Activated T-helper 1 cell treated with anti-CD3 and anti-CD28 coated beads, Interleukin-12 subunit alpha, Interleukin-12 subunit beta, Interleukin-2, Interleukin-4 antibody, amounts not matched to agents 30 ng/mL and 10 ng/mL and 1 ng/mL, durations not matched to agents 14 hours and 24 hours and 36 hours (primary cell): ENCODE measurements at regions not wholly inside any gene's neighbourhood (a gene's known extent, or its start where the extent isn't known, plus 50 kb on each side); places are given as distances from the start of the nearest gene placed in this dataset.

Source experiments
- DNase-seq: peaks from one replicate; pipeline ENCODE4 v3.0.0; 2021; ENCODE audit warnings: low spot score
- H3K27ac Mint-ChIP-seq: one replicate; pipeline ENCODE4 v1.8.0; 2021; ENCODE audit warnings: mild to moderate bottlenecking, mixed read lengths
- H3K27me3 Mint-ChIP-seq: one replicate; pipeline ENCODE4 v1.8.0; 2022; ENCODE audit warnings: mild to moderate bottlenecking, moderate library complexity, mixed read lengths; ENCODE audit not compliant: insufficient read depth
- H3K36me3 Mint-ChIP-seq: one replicate; pipeline ENCODE4 v1.8.0; 2021; ENCODE audit warnings: low read depth, mixed read lengths
- H3K4me1 Mint-ChIP-seq: one replicate; pipeline ENCODE4 v1.8.0; 2021; ENCODE audit warnings: low read depth, mixed read lengths
- H3K4me3 Mint-ChIP-seq: one replicate; pipeline ENCODE4 v1.8.0; 2021; ENCODE audit warnings: mild to moderate bottlenecking, moderate library complexity, mixed read lengths
- H3K9me3 Mint-ChIP-seq: one replicate; pipeline ENCODE4 v1.8.0; 2021; ENCODE audit warnings: mixed read lengths
- intact Hi-C: fragments of 100-400 bp; cut with micrococcal nuclease; formaldehyde crosslinking; loops from one replicate; pipeline ENCODE4 v1.15.1; 2024

- Mint-ChIP-seq H3K4me3 (peak overlapping the region; percentile 19), H3K27me3 (peaks cover 2% of the 10 kb centered on the region), H3K36me3 (peaks cover 13% of the 10 kb centered on the region), H3K4me1 (peaks cover 82% of the 10 kb centered on the region), H3K9me3 (peaks cover 26% of the 10 kb centered on the region), H3K27ac (peak overlapping the region; percentile 76)
- DNase-seq: no peak
- intact Hi-C loops: loop anchor here (1.0 to 5.0 kb wide), 5 partner anchors 19 to 226 kb away; partner anchors contain the start of gene CD28
Observed at GRCh38 chr2:203804764-203805485, 62.6 kb upstream of the CTLA4 start.

- intact Hi-C loops: no loop called here
- peaks cover 26% of the 10 kb centered on the region for H3K9me3 Mint-ChIP-seq
- peaks cover 2% of the 10 kb centered on the region for H3K27me3 Mint-ChIP-seq
- peaks cover 82% of the 10 kb centered on the region for H3K4me1 Mint-ChIP-seq
- no peak overlapping the region for H3K4me3 Mint-ChIP-seq
- DNase-seq: no peak
- H3K36me3 Mint-ChIP-seq: peaks cover 13% of the 10 kb centered on the region
- H3K27ac Mint-ChIP-seq: no peak overlapping the region
Observed at GRCh38 chr2:203805486-203805838, 62.1 kb upstream of the CTLA4 start.

GRCh38 chr2:203806761-203807160 lies 60.8 kb upstream of the CTLA4 start:
- no peak for DNase-seq
- no peak overlapping the region for H3K27ac Mint-ChIP-seq
- H3K9me3 Mint-ChIP-seq: peaks cover 18% of the 10 kb centered on the region
- intact Hi-C loops: no loop called here
- no peak overlapping the region for H3K4me3 Mint-ChIP-seq
- peaks cover 2% of the 10 kb centered on the region for H3K27me3 Mint-ChIP-seq
- peaks cover 78% of the 10 kb centered on the region for H3K4me1 Mint-ChIP-seq
- H3K36me3 Mint-ChIP-seq: peaks cover 6% of the 10 kb centered on the region

GRCh38 chr2:203808046-203808750 lies 59.4 kb upstream of the CTLA4 start:
- Mint-ChIP-seq H3K36me3 (peaks cover 6% of the 10 kb centered on the region), H3K4me1 (peaks cover 82% of the 10 kb centered on the region), H3K27ac (no peak overlapping the region), H3K4me3 (no peak overlapping the region), H3K9me3 (peaks cover 18% of the 10 kb centered on the region), H3K27me3 (peaks cover 2% of the 10 kb centered on the region)
- DNase-seq: no peak
- intact Hi-C loops: no loop called here

- H3K4me1 Mint-ChIP-seq: peaks cover 81% of the 10 kb centered on the region
- H3K36me3 Mint-ChIP-seq: peaks cover 6% of the 10 kb centered on the region
- no peak for DNase-seq
- H3K27ac Mint-ChIP-seq: no peak overlapping the region
- intact Hi-C loops: no loop called here
- H3K4me3 Mint-ChIP-seq: no peak overlapping the region
- H3K9me3 Mint-ChIP-seq: peaks cover 18% of the 10 kb centered on the region
- H3K27me3 Mint-ChIP-seq: peaks cover 2% of the 10 kb centered on the region
Observed at GRCh38 chr2:203809084-203809521, 58.5 kb upstream of the CTLA4 start.

GRCh38 chr2:203809991-203810510 lies 57.5 kb upstream of the CTLA4 start:
- Mint-ChIP-seq H3K36me3 (peaks cover 1% of the 10 kb centered on the region), H3K27ac (no peak overlapping the region), H3K27me3 (peaks cover 4% of the 10 kb centered on the region), H3K9me3 (peaks cover 12% of the 10 kb centered on the region), H3K4me1 (peaks cover 81% of the 10 kb centered on the region), H3K4me3 (no peak overlapping the region)
- no peak for DNase-seq
- intact Hi-C loops: loop anchor here (2.0 to 10.0 kb wide), 4 partner anchors 79 to 795 kb away; partner anchors contain the start of genes ABI2, CYP20A1 and NBEAL1

- Mint-ChIP-seq H3K4me3 (no peak overlapping the region), H3K27ac (peak overlapping the region; percentile 84), H3K9me3 (peaks cover under 1% of the 10 kb centered on the region), H3K4me1 (peaks cover 87% of the 10 kb centered on the region), H3K27me3 (peaks cover 8% of the 10 kb centered on the region), H3K36me3 (peaks cover 1% of the 10 kb centered on the region)
- DNase-seq: peak; percentile 59
- intact Hi-C loops: loop anchor here (1.0 to 10.0 kb wide), 11 partner anchors 9 to 797 kb away; partner anchors contain the start of genes ABI2, CD28, CYP20A1 and NBEAL1
Observed at GRCh38 chr2:203811491-203812221, 55.9 kb upstream of the CTLA4 start.

- Mint-ChIP-seq H3K4me1 (peaks cover 83% of the 10 kb centered on the region), H3K36me3 (no peaks in the 10 kb centered on the region), H3K27me3 (peaks cover 6% of the 10 kb centered on the region), H3K27ac (peak overlapping the region; percentile 84), H3K4me3 (peak overlapping the region; percentile 9), H3K9me3 (no peaks in the 10 kb centered on the region)
- intact Hi-C loops: loop anchor here (5.0 to 10.0 kb wide), 3 partner anchors 485 to 798 kb away; partner anchors contain the start of genes ABI2, CYP20A1 and NBEAL1
- no peak for DNase-seq
Observed at GRCh38 chr2:203812294-203813221, 55.0 kb upstream of the CTLA4 start.

- no peaks in the 10 kb centered on the region for H3K9me3 Mint-ChIP-seq
- intact Hi-C loops: loop anchor here (2.0 to 10.0 kb wide), 4 partner anchors 486 to 1239 kb away; partner anchors contain the start of genes ABI2, CYP20A1 and NBEAL1
- H3K27me3 Mint-ChIP-seq: peaks cover 6% of the 10 kb centered on the region
- H3K27ac Mint-ChIP-seq: no peak overlapping the region
- no peak overlapping the region for H3K4me3 Mint-ChIP-seq
- peaks cover 74% of the 10 kb centered on the region for H3K4me1 Mint-ChIP-seq
- no peaks in the 10 kb centered on the region for H3K36me3 Mint-ChIP-seq
- no peak for DNase-seq
Observed at GRCh38 chr2:203813684-203814083, 53.9 kb upstream of the CTLA4 start.

GRCh38 chr2:203814661-203815540 lies 52.7 kb upstream of the CTLA4 start:
- no peak for DNase-seq
- Mint-ChIP-seq H3K27me3 (peaks cover 6% of the 10 kb centered on the region), H3K27ac (peak overlapping the region; percentile 37), H3K9me3 (no peaks in the 10 kb centered on the region), H3K4me1 (peaks cover 62% of the 10 kb centered on the region), H3K4me3 (peak overlapping the region; percentile 24), H3K36me3 (no peaks in the 10 kb centered on the region)
- intact Hi-C loops: loop anchor here (1.0 to 10.0 kb wide), 17 partner anchors 15 to 1240 kb away; partner anchors contain the start of genes ABI2, CYP20A1 and NBEAL1

- no peaks in the 10 kb centered on the region for H3K9me3 Mint-ChIP-seq
- peaks cover 57% of the 10 kb centered on the region for H3K4me1 Mint-ChIP-seq
- peaks cover 6% of the 10 kb centered on the region for H3K27me3 Mint-ChIP-seq
- no peak for DNase-seq
- H3K36me3 Mint-ChIP-seq: no peaks in the 10 kb centered on the region
- H3K4me3 Mint-ChIP-seq: no peak overlapping the region
- no peak overlapping the region for H3K27ac Mint-ChIP-seq
- intact Hi-C loops: loop anchor here (1.0 to 10.0 kb wide), 15 partner anchors 15 to 1241 kb away; partner anchors contain the start of gene NBEAL1
Observed at GRCh38 chr2:203815541-203815898, 52.1 kb upstream of the CTLA4 start.
